ENCODE measurements at regions not wholly inside any gene's neighbourhood (a gene's known extent, or its start where the extent isn't known, plus 50 kb on each side); places are given as distances from the start of the nearest gene placed in this dataset.

GRCh38 chr14:105855893-105856675, 329.7 kb downstream of the TMEM121 start:
- H3K4me3 ChIP-seq (replicated peaks in 1 of 3; ENCODE audit: insufficient read depth in 1 of 3, low read depth in 1 of 3, low read length in 3 of 3) = no peak overlapping the region
- peaks cover 14% of the 10 kb centered on the region for H3K9me3 ChIP-seq (replicated peaks; ENCODE audit: control insufficient read depth, insufficient read depth, low read length)
- no peaks in the 10 kb centered on the region for H3K27me3 ChIP-seq (ENCODE audit: control insufficient read depth in 2 of 2, insufficient read depth in 2 of 2, low read length in 2 of 2)
- no peaks in the 10 kb centered on the region for H3K9me1 ChIP-seq (replicated peaks; ENCODE audit: control insufficient read depth, extremely low read depth, insufficient read depth, low read length)
- FAIRE-seq = no peak
- ChIA-PET POLR2A (no interaction called here), CTCF (no interaction called here)
- H3K9ac ChIP-seq (replicated peaks; ENCODE audit: extremely low read depth, insufficient read depth, low read length) = no peak overlapping the region
- H3K4me2 ChIP-seq (ENCODE audit: insufficient read depth, low read length) = no peak overlapping the region
- TF ChIP-seq GATA2 (IDR thresholded peaks at IDR 0.05; ENCODE audit: insufficient read depth, insufficient read length, low read depth, low read length) (no peak), POLR2A (IDR thresholded peaks at IDR 0.05; ENCODE audit: low read depth, low read length) (no peak), JUN (IDR thresholded peaks at IDR 0.05; ENCODE audit: borderline replicate concordance, insufficient read depth, insufficient read length, low read depth) (no peak), EZH2 (IDR thresholded peaks at IDR 0.05; ENCODE audit: borderline replicate concordance, low read depth, low read length, severe bottlenecking) (no peak), FOS (IDR thresholded peaks at IDR 0.05; ENCODE audit: borderline replicate concordance, insufficient read depth, low read length) (no peak), MAX (IDR thresholded peaks at IDR 0.05; ENCODE audit: insufficient read depth, insufficient read length) (no peak), POLR2AphosphoS5 (IDR thresholded peaks at IDR 0.05; ENCODE audit: insufficient read depth, low read depth, low read length) (no peak), CTCF (IDR thresholded peaks at IDR 0.05; ENCODE audit: extremely low read depth in 1 of 2, insufficient read depth in 1 of 2, low read depth in 1 of 2, low read length in 2 of 2) (no peak), MYC (IDR thresholded peaks at IDR 0.05; ENCODE audit: low read depth, low read length) (no peak)
- no TSS peak for BruUV-seq (replicated peaks)
- no peak overlapping the region for H2AFZ ChIP-seq (ENCODE audit: low read depth, low read length)
- no peaks in the 10 kb centered on the region for H4K20me1 ChIP-seq (replicated peaks; ENCODE audit: control insufficient read depth, extremely low read depth, insufficient read depth, low read length)
- no peaks in the 10 kb centered on the region for H3K36me3 ChIP-seq (ENCODE audit: control insufficient read depth in 2 of 2, extremely low read depth in 1 of 2, insufficient read depth in 2 of 2, low read length in 2 of 2)
- H3K79me2 ChIP-seq (ENCODE audit: control insufficient read depth, insufficient read depth, low read length) = no peaks in the 10 kb centered on the region
- DNase-seq (ENCODE audit: low read depth, low spot score) = no peak
- H3K4me1 ChIP-seq (ENCODE audit: control insufficient read depth, extremely low read depth, insufficient read depth, low read length) = no peaks in the 10 kb centered on the region
- intact Hi-C loops (cut with micrococcal nuclease) = no loop called here
- dilution Hi-C loops (cut with MboI; ENCODE audit: extremely low pct_ligation_motif_present, low sequenced_read_pairs) = no loop called here
- no peak overlapping the region for H3K27ac ChIP-seq (ENCODE audit: insufficient read depth, low read depth, low read length)

Data from endothelial cell of umbilical vein (primary cell).